ENCODE measurements at regions not wholly inside any gene's neighbourhood (a gene's known extent, or its start where the extent isn't known, plus 50 kb on each side); places are given as distances from the start of the nearest gene placed in this dataset.

DNA sequence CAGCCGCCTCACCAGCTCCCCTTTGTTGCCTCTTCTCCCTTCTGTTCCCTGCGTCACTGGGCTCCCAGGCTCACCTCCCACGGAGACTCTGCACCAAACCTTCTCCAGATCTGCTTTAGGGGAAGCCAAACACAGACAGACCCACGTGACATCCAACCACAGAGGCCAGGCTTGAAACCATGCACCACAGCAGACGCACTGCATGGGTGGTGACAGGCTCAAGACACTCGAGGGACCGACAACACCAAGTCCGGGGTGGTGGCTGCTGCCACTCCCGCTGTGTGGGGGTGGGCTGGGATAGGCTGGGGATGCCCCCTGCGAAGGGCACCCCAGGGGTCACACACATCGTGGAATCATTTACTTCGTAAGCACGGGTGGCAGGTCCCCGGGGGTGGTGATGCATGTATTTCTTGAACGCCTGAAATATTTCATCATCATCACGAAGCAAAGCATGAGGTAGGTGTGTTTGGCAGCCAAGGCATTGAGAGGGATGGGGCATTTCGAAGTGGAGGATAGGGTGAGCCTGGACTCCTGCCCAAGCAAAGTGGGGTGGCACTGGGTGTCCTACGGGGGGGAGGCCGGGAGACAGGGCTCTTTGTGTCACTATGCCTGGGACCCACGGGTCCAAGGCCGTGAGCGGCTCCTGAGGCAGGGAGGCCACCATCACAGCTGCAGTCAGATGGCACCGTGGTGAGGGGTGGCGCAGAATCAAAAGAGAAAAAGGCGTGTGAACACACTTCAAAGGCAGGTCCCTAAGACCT lies 66.8 kb upstream of the RFLNA start:
- H2AFZ ChIP-seq (ENCODE audit: low read depth, low read length), result no peak overlapping the region

DNA sequence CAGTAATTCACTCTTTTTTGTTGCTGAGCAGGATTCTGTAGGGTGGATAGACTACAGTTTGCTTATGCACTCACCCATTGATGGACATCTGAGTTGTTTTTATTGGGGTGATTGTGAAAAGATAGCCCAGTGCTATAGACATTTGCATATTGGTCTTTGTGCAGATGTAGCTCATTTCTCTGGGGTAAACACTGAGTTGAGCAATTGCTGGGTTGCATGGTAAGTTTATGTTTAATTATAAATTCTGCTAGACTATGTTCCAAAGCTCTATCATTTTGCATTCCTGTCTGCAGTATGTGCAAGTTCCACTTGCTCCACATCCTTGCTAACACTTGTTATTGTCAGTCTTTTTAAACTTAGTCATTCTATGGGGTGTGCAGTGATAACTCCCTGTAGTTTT lies 65.4 kb upstream of the RFLNA start:
- no peaks in the 10 kb centered on the region for H3K27me3 ChIP-seq (ENCODE audit: insufficient read depth, low read depth, low read length)
- no peak overlapping the region for H3K4me2 ChIP-seq (ENCODE audit: low read length)
- no peak overlapping the region for H3K4me3 ChIP-seq (ENCODE audit: low read length)
- no peaks in the 10 kb centered on the region for H3F3A ChIP-seq (ENCODE audit: insufficient read depth, low read length, poor library complexity, severe bottlenecking)
- H3K79me2 ChIP-seq (replicated peaks; ENCODE audit: insufficient read depth, low read length), result no peaks in the 10 kb centered on the region
- no peak overlapping the region for H2AFZ ChIP-seq (ENCODE audit: low read depth, low read length)
- H3K9me2 ChIP-seq (ENCODE audit: insufficient read depth, low read length), result no peaks in the 10 kb centered on the region
- no peaks in the 10 kb centered on the region for H4K20me1 ChIP-seq (ENCODE audit: insufficient read depth)
- no peak overlapping the region for H3K9ac ChIP-seq (ENCODE audit: low read length)
- no peak overlapping the region for H3K27ac ChIP-seq (ENCODE audit: low read length)
- H3K9me3 ChIP-seq (ENCODE audit: low read length), result peaks cover 4% of the 10 kb centered on the region
- H3K36me3 ChIP-seq (ENCODE audit: insufficient read depth, low read length), result no peaks in the 10 kb centered on the region
- no peak for TF ChIP-seq EP300 (conservative IDR thresholded peaks at IDR 0.05; ENCODE audit: poor library complexity, severe bottlenecking)
- no peak for TF ChIP-seq TAF1 (IDR thresholded peaks at IDR 0.05; ENCODE audit: low read depth)
- TF ChIP-seq MXI1 (conservative IDR thresholded peaks at IDR 0.05; ENCODE audit: poor library complexity, severe bottlenecking), result no peak
- TF ChIP-seq POLR2AphosphoS5 (IDR thresholded peaks at IDR 0.05), result no peak
- no peak for TF ChIP-seq EZH2 (IDR thresholded peaks at IDR 0.05; ENCODE audit: borderline replicate concordance, insufficient read depth, low read length, poor library complexity, severe bottlenecking)
- TF ChIP-seq REST (IDR thresholded peaks at IDR 0.05; ENCODE audit: borderline replicate concordance), result no peak

More for the DNA sequence above, 66.8 kb upstream of the RFLNA start:
- H3K4me2 ChIP-seq (ENCODE audit: low read length), result no peak overlapping the region
- no peak overlapping the region for H3K27ac ChIP-seq (ENCODE audit: low read length)
- TF ChIP-seq REST (IDR thresholded peaks at IDR 0.05; ENCODE audit: borderline replicate concordance) (no peak), CTCF (IDR thresholded peaks at IDR 0.05; ENCODE audit: poor library complexity, severe bottlenecking) (no peak), RAD21 (conservative IDR thresholded peaks at IDR 0.05) (no peak), POLR2AphosphoS5 (IDR thresholded peaks at IDR 0.05) (no peak), TAF1 (IDR thresholded peaks at IDR 0.05; ENCODE audit: low read depth) (no peak), EZH2 (IDR thresholded peaks at IDR 0.05; ENCODE audit: borderline replicate concordance, insufficient read depth, low read length, poor library complexity, severe bottlenecking) (no peak), EP300 (conservative IDR thresholded peaks at IDR 0.05; ENCODE audit: poor library complexity, severe bottlenecking) (no peak), SMC3 (conservative IDR thresholded peaks at IDR 0.05; ENCODE audit: poor library complexity) (no peak), MXI1 (conservative IDR thresholded peaks at IDR 0.05; ENCODE audit: poor library complexity, severe bottlenecking) (no peak)
- H3K79me2 ChIP-seq (replicated peaks; ENCODE audit: insufficient read depth, low read length), result no peaks in the 10 kb centered on the region
- H3K27me3 ChIP-seq (ENCODE audit: insufficient read depth, low read depth, low read length), result no peaks in the 10 kb centered on the region
- no peak overlapping the region for H3K9ac ChIP-seq (ENCODE audit: low read length)
- no peaks in the 10 kb centered on the region for H3K9me2 ChIP-seq (ENCODE audit: insufficient read depth, low read length)
- no peaks in the 10 kb centered on the region for H4K20me1 ChIP-seq (ENCODE audit: insufficient read depth)
- H3K9me3 ChIP-seq (ENCODE audit: low read length), result peaks cover 4% of the 10 kb centered on the region
- no peak overlapping the region for H3K4me3 ChIP-seq (ENCODE audit: low read length)
- no peaks in the 10 kb centered on the region for H3K36me3 ChIP-seq (ENCODE audit: insufficient read depth, low read length)
- H3F3A ChIP-seq (ENCODE audit: insufficient read depth, low read length, poor library complexity, severe bottlenecking), result no peaks in the 10 kb centered on the region

Data from neural cell (in vitro differentiated cells).